GM23338 (cell line): ENCODE measurements at regions not wholly inside any gene's neighbourhood (a gene's known extent, or its start where the extent isn't known, plus 50 kb on each side); places are given as distances from the start of the nearest gene placed in this dataset.

Experiments
- ATAC-seq: fragments of 200-7000 bp; cut with Tn5 transposase; 3 replicates; pipeline ENCODE4 v1.9.1; 2020
- DNase-seq: peaks from one replicate; pipeline ENCODE4 v3.0.0-alpha.2; 2015; ENCODE audit warnings: low spot score
- H2AFZ ChIP-seq: fragments of 200-600 bp; sonication (generic); 2 replicates; pipeline ENCODE4 v1.8.0; 2016; ENCODE audit warnings: antibody characterized with exemption, mild to moderate bottlenecking, moderate library complexity
- H3F3A ChIP-seq: fragments of 200-600 bp; sonication (generic); replicated peaks from 2 replicates; pipeline ENCODE4 v1.8.0; 2017; ENCODE audit warnings: antibody characterized with exemption, mixed run types, low read depth
- H3K27ac ChIP-seq: fragments of 200-600 bp; sonication (generic); 2 replicates; pipeline ENCODE4 v1.6.1; 2016; ENCODE audit warnings: low read depth
- H3K27me3 ChIP-seq: fragments of 200-600 bp; sonication (generic); 2 replicates; pipeline ENCODE4 v1.8.0; 2016; ENCODE audit warnings: mild to moderate bottlenecking, mixed run types, moderate library complexity; ENCODE audit not compliant: insufficient read depth
- H3K36me3 ChIP-seq: fragments of 200-600 bp; sonication (generic); 2 replicates; pipeline ENCODE4 v1.8.0; 2016; ENCODE audit warnings: mild to moderate bottlenecking; ENCODE audit not compliant: insufficient read depth
- H3K4me1 ChIP-seq: fragments of 200-600 bp; sonication (generic); 2 replicates; pipeline ENCODE4 v1.8.0; 2016; ENCODE audit warnings: mild to moderate bottlenecking, moderate library complexity; ENCODE audit not compliant: insufficient read depth
- H3K4me2 ChIP-seq: fragments of 200-600 bp; sonication (generic); 2 replicates; pipeline ENCODE4 v1.7.1; 2017; ENCODE audit warnings: mixed run types
- H3K4me3 ChIP-seq: fragments of 200-600 bp; sonication (generic); 2 replicates; pipeline ENCODE4 v1.6.1; 2016; ENCODE audit warnings: mixed run types
- H3K79me2 ChIP-seq: fragments of 200-600 bp; sonication (generic); replicated peaks from 2 replicates; pipeline ENCODE4 v1.8.0; 2017; ENCODE audit warnings: mild to moderate bottlenecking; ENCODE audit not compliant: insufficient read depth
- H3K9me2 ChIP-seq: fragments of 200-600 bp; sonication (generic); 2 replicates; pipeline ENCODE4 v1.8.0; 2017; ENCODE audit not compliant: insufficient read depth
- H4K20me1 ChIP-seq: fragments of 200-600 bp; sonication (generic); replicated peaks from 2 replicates; pipeline ENCODE4 v1.8.0; 2017; ENCODE audit warnings: mild to moderate bottlenecking; ENCODE audit not compliant: insufficient read depth
- H3K27ac Mint-ChIP-seq: 2 replicates; pipeline ENCODE4 v1.8.0; 2020; ENCODE audit warnings: inconsistent platforms, mild to moderate bottlenecking, moderate library complexity, mixed read lengths
- H3K27me3 Mint-ChIP-seq: 3 replicates; pipeline ENCODE4 v1.8.0; 2022; ENCODE audit warnings: low read depth, mild to moderate bottlenecking, moderate library complexity, mixed read lengths, inconsistent platforms; ENCODE audit not compliant: insufficient read depth, poor library complexity
- H3K36me3 Mint-ChIP-seq: 3 replicates; pipeline ENCODE4 v1.8.0; 2021; ENCODE audit warnings: low read depth, mild to moderate bottlenecking, inconsistent platforms, moderate library complexity, mixed read lengths
- H3K4me1 Mint-ChIP-seq: 3 replicates; pipeline ENCODE4 v1.8.0; 2020; ENCODE audit warnings: mild to moderate bottlenecking, inconsistent platforms, mixed read lengths
- H3K4me3 Mint-ChIP-seq: 3 replicates; pipeline ENCODE4 v1.8.0; 2021; ENCODE audit warnings: moderate library complexity, mild to moderate bottlenecking, inconsistent platforms, mixed read lengths
- H3K9me3 Mint-ChIP-seq: 3 replicates; pipeline ENCODE4 v1.8.0; 2020; ENCODE audit warnings: moderate library complexity, mild to moderate bottlenecking, inconsistent platforms, mixed read lengths
- CREB1 ChIP-seq: fragments of 250-450 bp; sonication (Bioruptor Pico); IDR thresholded peaks from 2 replicates; pipeline ENCODE4 v1.5.0; 2020; ENCODE audit warnings: low read depth, mild to moderate bottlenecking, moderate library complexity
- CTCF ChIP-seq, 2 experiments: fragments of 200-600 bp in 1 of 2; sonication (generic) in 1 of 2; conservative IDR thresholded peaks; 2 replicates each; pipeline versions ENCODE4 v1.5.1 to v1.6.1; 2016 to 2017; ENCODE audit warnings: antibody characterized with exemption in 2 of 2, low read depth in 2 of 2, mild to moderate bottlenecking in 2 of 2, moderate library complexity in 1 of 2
- ETS1 ChIP-seq: IDR thresholded peaks from 2 replicates; pipeline ENCODE4 v1.6.1; 2016; ENCODE audit warnings: antibody characterized with exemption
- JUNB ChIP-seq: IDR thresholded peaks from one replicate; pipeline ENCODE4 v1.6.1; 2016; ENCODE audit warnings: antibody characterized with exemption; ENCODE audit not compliant: unreplicated experiment
- NANOG ChIP-seq: IDR thresholded peaks from 2 replicates; pipeline ENCODE4 v1.6.1; 2016; ENCODE audit warnings: antibody characterized with exemption, borderline replicate concordance
- POLR2AphosphoS5 ChIP-seq: IDR thresholded peaks from 2 replicates; pipeline ENCODE4 v1.6.1; 2016; ENCODE audit warnings: antibody characterized with exemption, low read depth
- REST ChIP-seq: IDR thresholded peaks from one replicate; pipeline ENCODE4 v1.6.1; 2018; ENCODE audit warnings: antibody characterized with exemption; ENCODE audit not compliant: unreplicated experiment
- STAT1 ChIP-seq: IDR thresholded peaks from one replicate; pipeline ENCODE4 v1.6.1; 2016; ENCODE audit warnings: antibody characterized with exemption; ENCODE audit not compliant: unreplicated experiment
- ZNF114 ChIP-seq: fragments of 250-450 bp; sonication (Bioruptor Pico); IDR thresholded peaks from 2 replicates; pipeline ENCODE4 v1.5.0; 2020; ENCODE audit warnings: mild to moderate bottlenecking, moderate library complexity
- ZNF331 ChIP-seq: fragments of 250-450 bp; sonication (Bioruptor Pico); IDR thresholded peaks from 2 replicates; pipeline ENCODE4 v1.5.0; 2020; ENCODE audit warnings: low read depth, mild to moderate bottlenecking, moderate library complexity

- Histone ChIP-seq H3K9me2 (no peaks in the 10 kb centered on the region), H3F3A (no peaks in the 10 kb centered on the region), H3K27me3 (no peaks in the 10 kb centered on the region), H3K4me2 (no peak overlapping the region), H2AFZ (no peak overlapping the region), H3K27ac (no peak overlapping the region), H3K79me2 (no peaks in the 10 kb centered on the region), H4K20me1 (no peaks in the 10 kb centered on the region), H3K36me3 (no peaks in the 10 kb centered on the region), H3K4me3 (no peak overlapping the region), H3K4me1 (no peaks in the 10 kb centered on the region)
- ATAC-seq (no peak), DNase-seq (no peak)
- Mint-ChIP-seq H3K27me3 (no peaks in the 10 kb centered on the region), H3K9me3 (no peaks in the 10 kb centered on the region), H3K4me3 (no peak overlapping the region), H3K4me1 (no peaks in the 10 kb centered on the region), H3K27ac (no peak overlapping the region), H3K36me3 (no peaks in the 10 kb centered on the region)
- TF ChIP-seq ETS1 (no peak), POLR2AphosphoS5 (no peak), NANOG (no peak), STAT1 (no peak), JUNB (no peak), ZNF114 (CRISPR knock-in tag) (no peak), REST (no peak), CREB1 (no peak)
These were observed 58.0 kb upstream of the EGFL6 start for GRCh38 chrX:13511241-13511943.

- ATAC-seq (no peak), DNase-seq (no peak)
- H3K36me3 Mint-ChIP-seq: no peaks in the 10 kb centered on the region
- H3K4me3 ChIP-seq: no peak overlapping the region
- no peaks in the 10 kb centered on the region for H3K79me2 ChIP-seq
- no peaks in the 10 kb centered on the region for H3F3A ChIP-seq
- H3K9me2 ChIP-seq: no peaks in the 10 kb centered on the region
- H4K20me1 ChIP-seq: no peaks in the 10 kb centered on the region
- no peak overlapping the region for H3K27ac Mint-ChIP-seq
- H3K27me3 ChIP-seq: no peaks in the 10 kb centered on the region
- no peaks in the 10 kb centered on the region for H3K36me3 ChIP-seq
- H3K4me1 ChIP-seq: no peaks in the 10 kb centered on the region
- H3K4me2 ChIP-seq: no peak overlapping the region
- no peak overlapping the region for H2AFZ ChIP-seq
- no peaks in the 10 kb centered on the region for H3K9me3 Mint-ChIP-seq
- no peaks in the 10 kb centered on the region for H3K4me1 Mint-ChIP-seq
- no peaks in the 10 kb centered on the region for H3K27me3 Mint-ChIP-seq
- H3K27ac ChIP-seq: no peak overlapping the region
- H3K4me3 Mint-ChIP-seq: no peak overlapping the region
- no peak for TF ChIP-seq CREB1
- no peak for TF ChIP-seq CTCF (conservative IDR thresholded peaks at IDR 0.05; ENCODE audit: low read depth in 2 of 2)
- no peak for TF ChIP-seq ETS1
- no peak for TF ChIP-seq ZNF331 (CRISPR knock-in tag)
- no peak for TF ChIP-seq NANOG
These were observed 61.5 kb upstream of the EGFL6 start for GRCh38 chrX:13507893-13508292.
